ENCODE measurements at regions not wholly inside any gene's neighbourhood (a gene's known extent, or its start where the extent isn't known, plus 50 kb on each side); places are given as distances from the start of the nearest gene placed in this dataset.

GRCh38 chr1:201672685-201673084 is 133.8 kb downstream of the NAV1 start:
- H3K4me3 ChIP-seq (ENCODE audit: low read length), result no peak overlapping the region
- no peak for DNase-seq (ENCODE audit: low read depth)
- TF ChIP-seq, protein P1, sequence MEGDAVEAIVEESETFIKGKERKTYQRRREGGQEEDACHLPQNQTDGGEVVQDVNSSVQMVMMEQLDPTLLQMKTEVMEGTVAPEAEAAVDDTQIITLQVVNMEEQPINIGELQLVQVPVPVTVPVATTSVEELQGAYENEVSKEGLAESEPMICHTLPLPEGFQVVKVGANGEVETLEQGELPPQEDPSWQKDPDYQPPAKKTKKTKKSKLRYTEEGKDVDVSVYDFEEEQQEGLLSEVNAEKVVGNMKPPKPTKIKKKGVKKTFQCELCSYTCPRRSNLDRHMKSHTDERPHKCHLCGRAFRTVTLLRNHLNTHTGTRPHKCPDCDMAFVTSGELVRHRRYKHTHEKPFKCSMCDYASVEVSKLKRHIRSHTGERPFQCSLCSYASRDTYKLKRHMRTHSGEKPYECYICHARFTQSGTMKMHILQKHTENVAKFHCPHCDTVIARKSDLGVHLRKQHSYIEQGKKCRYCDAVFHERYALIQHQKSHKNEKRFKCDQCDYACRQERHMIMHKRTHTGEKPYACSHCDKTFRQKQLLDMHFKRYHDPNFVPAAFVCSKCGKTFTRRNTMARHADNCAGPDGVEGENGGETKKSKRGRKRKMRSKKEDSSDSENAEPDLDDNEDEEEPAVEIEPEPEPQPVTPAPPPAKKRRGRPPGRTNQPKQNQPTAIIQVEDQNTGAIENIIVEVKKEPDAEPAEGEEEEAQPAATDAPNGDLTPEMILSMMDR (conservative IDR thresholded peaks at IDR 0.05; ENCODE audit: low read depth, low read length), result no peak

GRCh38 chr1:201673093-201673492 is 134.2 kb downstream of the NAV1 start:
- TF ChIP-seq, protein P1 (conservative IDR thresholded peaks at IDR 0.05; ENCODE audit: low read depth, low read length), result no peak
- no peak for DNase-seq (ENCODE audit: low read depth)
- no peak overlapping the region for H3K4me3 ChIP-seq (ENCODE audit: low read length)

GRCh38 chr1:201673915-201674314 is 135.0 kb downstream of the NAV1 start:
- no peak overlapping the region for H3K4me3 ChIP-seq (ENCODE audit: low read length)
- DNase-seq (ENCODE audit: low read depth), result no peak
- TF ChIP-seq, protein P1 (conservative IDR thresholded peaks at IDR 0.05; ENCODE audit: low read depth, low read length), result no peak

- TF ChIP-seq, protein P1 (conservative IDR thresholded peaks at IDR 0.05; ENCODE audit: low read depth, low read length), result no peak
- DNase-seq (ENCODE audit: low read depth), result no peak
- H3K4me3 ChIP-seq (ENCODE audit: low read length), result no peak overlapping the region
Measured at GRCh38 chr1:201675143-201675542, 136.2 kb downstream of the NAV1 start.

- no peak overlapping the region for H3K4me3 ChIP-seq (ENCODE audit: low read length)
- TF ChIP-seq, protein P1 (conservative IDR thresholded peaks at IDR 0.05; ENCODE audit: low read depth, low read length), result no peak
- DNase-seq (ENCODE audit: low read depth), result no peak
Measured at GRCh38 chr1:201676197-201676596, 137.3 kb downstream of the NAV1 start.

DNA sequence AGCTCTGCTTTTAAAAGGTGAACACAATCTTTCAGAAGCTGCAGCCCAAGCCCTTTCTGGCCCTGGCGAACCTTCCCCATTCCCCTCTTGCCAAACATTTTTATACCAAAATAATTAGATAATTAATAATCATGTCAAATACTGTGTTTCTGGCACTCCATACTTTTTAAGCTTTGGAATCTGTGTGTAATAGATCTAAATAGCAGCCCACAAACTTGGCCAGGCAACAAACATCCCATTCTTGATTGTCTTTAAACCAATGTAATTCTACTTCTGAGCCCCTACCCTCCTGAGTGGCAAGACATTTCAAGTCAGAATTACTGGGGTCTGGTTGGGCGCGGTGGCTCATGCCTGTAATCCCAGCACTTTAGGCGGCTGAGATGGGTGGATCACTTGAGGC is 137.7 kb downstream of the NAV1 start:
- no peak for DNase-seq (ENCODE audit: low read depth)
- TF ChIP-seq, protein P1 (conservative IDR thresholded peaks at IDR 0.05; ENCODE audit: low read depth, low read length), result no peak
- H3K4me3 ChIP-seq (ENCODE audit: low read length), result no peak overlapping the region

GRCh38 chr1:201678264-201679101 is 139.6 kb downstream of the NAV1 start:
- no peak for DNase-seq (ENCODE audit: low read depth)
- TF ChIP-seq, protein P1 (conservative IDR thresholded peaks at IDR 0.05; ENCODE audit: low read depth, low read length), result no peak
- no peak overlapping the region for H3K4me3 ChIP-seq (ENCODE audit: low read length)
